ENCODE measurements at regions not wholly inside any gene's neighbourhood (a gene's known extent, or its start where the extent isn't known, plus 50 kb on each side); places are given as distances from the start of the nearest gene placed in this dataset.

DNA sequence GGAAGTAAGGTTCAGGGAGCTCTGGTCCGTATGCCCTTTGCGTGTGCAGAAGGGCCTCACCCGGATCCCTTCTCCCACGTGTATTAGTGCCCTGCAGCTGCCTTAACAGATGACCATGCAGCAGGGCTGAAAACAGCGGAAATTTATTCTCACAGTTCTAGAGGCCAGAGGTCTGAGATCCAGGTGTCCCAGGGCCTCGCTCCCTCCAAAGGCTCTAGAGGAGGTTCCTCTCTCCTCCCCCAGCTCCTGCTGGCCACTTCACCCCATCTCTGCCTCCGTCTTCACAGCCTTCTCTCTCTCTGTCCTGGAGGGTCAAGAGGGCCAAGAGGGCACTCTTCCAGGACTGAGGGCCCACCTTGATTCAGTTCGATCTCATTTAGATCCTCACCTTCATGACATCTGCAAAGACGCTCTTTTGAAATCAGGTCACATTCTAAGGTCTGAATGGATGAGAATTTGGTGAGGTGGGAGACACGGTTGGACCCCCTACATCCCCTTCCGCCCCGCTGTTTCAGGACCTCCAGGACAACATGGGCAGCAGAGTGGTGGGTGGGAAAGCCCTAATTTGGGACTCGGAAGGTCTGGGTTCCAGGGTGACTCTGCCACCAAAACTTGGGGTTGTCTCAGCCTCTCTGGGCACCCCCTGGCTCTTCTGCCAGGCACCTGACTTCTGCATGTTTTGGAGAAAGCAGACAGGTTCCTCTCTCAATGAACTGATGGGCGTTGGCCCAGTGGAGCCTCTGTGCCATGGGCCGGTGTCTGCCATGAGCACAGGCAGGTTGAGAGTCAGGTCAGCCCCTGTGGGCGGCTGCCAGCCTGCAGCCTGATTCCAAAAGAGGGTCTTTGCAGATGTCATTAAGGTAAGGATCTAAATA lies 361.2 kb downstream of the SEC14L1 start:
- no peaks in the 10 kb centered on the region for H3K27me3 ChIP-seq (ENCODE audit: control insufficient read depth, insufficient read depth, low read length)
- Mint-ChIP-seq H3K27ac (peak overlapping the region in 2 of 3 donors; percentile 63 to 64), H3K36me3 (peaks cover 18% of the 10 kb centered on the region), H3K9me3 (no peaks in the 10 kb centered on the region), H3K4me3 (no peak overlapping the region), H3K4me1 (peaks cover 0 to 5% (median 2%) of the 10 kb centered on the region in 4 donors), H3K27me3 (no peaks in the 10 kb centered on the region)
- H3K27ac ChIP-seq (ENCODE audit: insufficient read depth, low read length, poor library complexity, severe bottlenecking), result no peak overlapping the region
- no peak for DNase-seq
- no peak for ATAC-seq (ENCODE audit: low read depth in 2 of 2)
- no peak overlapping the region for H3K4me3 ChIP-seq (ENCODE audit: low read depth, low read length)
- H3K4me1 ChIP-seq (ENCODE audit: control insufficient read depth, insufficient read depth, low read length, poor library complexity, severe bottlenecking), result no peaks in the 10 kb centered on the region
- H3K9me3 ChIP-seq (ENCODE audit: control insufficient read depth in 2 of 2, low read length in 2 of 2), result no peaks in the 10 kb centered on the region
- peaks cover 32% of the 10 kb centered on the region for H3K36me3 ChIP-seq (ENCODE audit: control insufficient read depth, insufficient read depth, low read length)

DNA sequence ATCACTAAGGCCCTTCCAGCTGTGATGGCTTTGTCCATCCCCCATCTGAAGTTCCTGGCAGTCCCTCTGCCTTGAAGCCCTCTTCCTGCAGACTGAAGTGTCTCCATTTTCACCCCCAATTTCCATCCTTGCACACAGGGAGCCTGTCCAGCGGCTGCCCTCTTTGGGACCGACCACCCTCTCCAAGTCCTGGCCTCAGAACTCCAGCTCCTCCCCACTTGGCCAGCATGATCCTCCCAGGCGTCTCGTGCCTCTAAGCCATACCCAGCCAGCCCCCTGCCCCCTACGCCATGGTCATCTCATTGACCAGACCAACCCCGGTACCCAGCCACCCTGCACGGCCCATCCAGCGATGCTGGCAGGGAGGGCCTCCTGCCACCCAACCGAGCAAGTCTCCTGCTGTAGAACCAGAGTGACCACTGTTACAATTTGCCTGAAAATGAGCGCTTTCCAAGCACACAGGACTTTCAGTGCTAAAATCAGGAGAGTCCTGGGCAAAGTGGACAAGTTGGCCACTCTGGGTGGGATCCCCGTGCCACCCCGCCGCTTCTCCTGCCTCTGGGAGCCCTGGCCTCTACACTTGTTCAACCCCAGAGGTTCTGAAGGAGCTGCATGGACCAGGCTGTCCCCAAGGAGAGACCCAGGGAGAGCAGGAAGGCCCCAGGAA lies 362.0 kb downstream of the SEC14L1 start:
- Histone ChIP-seq H3K27me3 (ENCODE audit: control insufficient read depth, insufficient read depth, low read length) (no peaks in the 10 kb centered on the region), H3K9me3 (ENCODE audit: control insufficient read depth in 2 of 2, low read length in 2 of 2) (no peaks in the 10 kb centered on the region), H3K4me1 (ENCODE audit: control insufficient read depth, insufficient read depth, low read length, poor library complexity, severe bottlenecking) (no peaks in the 10 kb centered on the region), H3K36me3 (ENCODE audit: control insufficient read depth, insufficient read depth, low read length) (peaks cover 25% of the 10 kb centered on the region), H3K4me3 (ENCODE audit: low read depth, low read length) (no peak overlapping the region), H3K27ac (ENCODE audit: insufficient read depth, low read length, poor library complexity, severe bottlenecking) (no peak overlapping the region)
- Mint-ChIP-seq H3K27me3 (no peaks in the 10 kb centered on the region), H3K36me3 (peaks cover 18% of the 10 kb centered on the region), H3K27ac (peak overlapping the region in 1 of 3 donors; percentile 64), H3K9me3 (no peaks in the 10 kb centered on the region), H3K4me1 (peaks cover 0 to 5% (median 2%) of the 10 kb centered on the region in 4 donors), H3K4me3 (peak overlapping the region in 1 of 4 donors; percentile 28)
- ATAC-seq (ENCODE audit: low read depth in 2 of 2) (no peak), DNase-seq (no peak)

- H3K4me3 ChIP-seq (ENCODE audit: low read depth, low read length), result no peak overlapping the region
- H3K27ac ChIP-seq (ENCODE audit: insufficient read depth, low read length, poor library complexity, severe bottlenecking), result no peak overlapping the region
- Mint-ChIP-seq H3K27me3 (no peaks in the 10 kb centered on the region), H3K36me3 (peaks cover 18% of the 10 kb centered on the region), H3K4me1 (peaks cover 0 to 5% (median 2%) of the 10 kb centered on the region in 4 donors), H3K27ac (peak overlapping the region in 1 of 3 donors; percentile 56), H3K4me3 (no peak overlapping the region), H3K9me3 (no peaks in the 10 kb centered on the region)
- no peak for ATAC-seq (ENCODE audit: low read depth in 2 of 2)
- no peaks in the 10 kb centered on the region for H3K9me3 ChIP-seq (ENCODE audit: control insufficient read depth in 2 of 2, low read length in 2 of 2)
- peaks cover 21% of the 10 kb centered on the region for H3K36me3 ChIP-seq (ENCODE audit: control insufficient read depth, insufficient read depth, low read length)
- no peaks in the 10 kb centered on the region for H3K27me3 ChIP-seq (ENCODE audit: control insufficient read depth, insufficient read depth, low read length)
- no peaks in the 10 kb centered on the region for H3K4me1 ChIP-seq (ENCODE audit: control insufficient read depth, insufficient read depth, low read length, poor library complexity, severe bottlenecking)
- no peak for DNase-seq
These were observed 362.5 kb downstream of the SEC14L1 start for GRCh38 chr17:77503293-77503655.

DNA sequence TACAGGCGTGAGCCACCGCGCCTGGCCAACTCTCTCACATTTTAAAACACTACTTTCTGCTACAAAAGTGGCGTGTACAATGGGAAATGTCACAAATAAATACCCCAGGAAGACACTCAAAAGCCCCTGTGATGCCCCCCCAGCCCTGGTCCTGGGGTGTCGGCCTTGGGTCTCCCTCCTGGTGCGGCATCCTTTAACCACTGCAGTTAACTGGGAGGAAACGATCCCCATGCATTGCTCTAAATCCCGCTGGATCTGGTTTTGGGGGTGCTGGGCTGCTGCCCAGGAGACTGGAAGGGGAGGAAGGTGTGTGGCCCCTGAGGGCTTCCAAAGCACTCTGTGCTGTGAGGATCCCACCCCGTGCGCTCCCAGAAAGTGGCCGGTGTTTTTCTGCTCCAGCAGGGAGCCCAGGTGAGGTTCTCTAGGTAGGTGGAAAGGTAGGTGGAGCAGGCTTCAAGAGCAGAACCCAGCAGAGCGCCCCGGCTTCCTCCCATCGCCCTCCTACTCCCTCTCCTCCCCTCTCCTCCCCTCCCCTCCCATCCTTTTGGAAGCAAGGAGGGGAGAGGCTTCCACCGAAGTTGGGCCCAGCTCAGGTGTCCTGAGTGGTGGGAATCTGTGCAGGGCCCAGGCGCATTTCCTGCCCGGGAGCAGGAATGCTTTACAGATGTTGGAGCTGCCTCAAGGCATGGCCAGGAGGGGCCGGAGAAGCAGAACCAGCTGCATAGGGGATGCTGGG lies 363.3 kb downstream of the SEC14L1 start:
- no peaks in the 10 kb centered on the region for H3K27me3 Mint-ChIP-seq
- H3K36me3 ChIP-seq (ENCODE audit: control insufficient read depth, insufficient read depth, low read length), result peaks cover 16% of the 10 kb centered on the region
- H3K27me3 ChIP-seq (ENCODE audit: control insufficient read depth, insufficient read depth, low read length), result no peaks in the 10 kb centered on the region
- no peak overlapping the region for H3K4me3 Mint-ChIP-seq
- ATAC-seq (ENCODE audit: low read depth in 2 of 2) (no peak), DNase-seq (no peak)
- H3K4me3 ChIP-seq (ENCODE audit: low read depth, low read length), result no peak overlapping the region
- no peaks in the 10 kb centered on the region for H3K9me3 ChIP-seq (ENCODE audit: control insufficient read depth in 2 of 2, low read length in 2 of 2)
- no peaks in the 10 kb centered on the region for H3K4me1 ChIP-seq (ENCODE audit: control insufficient read depth, insufficient read depth, low read length, poor library complexity, severe bottlenecking)
- H3K36me3 Mint-ChIP-seq, result peaks cover 18% of the 10 kb centered on the region
- H3K9me3 Mint-ChIP-seq, result no peaks in the 10 kb centered on the region
- H3K4me1 Mint-ChIP-seq, result peaks cover 0 to 5% (median 2%) of the 10 kb centered on the region in 4 donors
- H3K27ac ChIP-seq (ENCODE audit: insufficient read depth, low read length, poor library complexity, severe bottlenecking), result no peak overlapping the region
- peak overlapping the region in 1 of 3 donors; percentile 90 for H3K27ac Mint-ChIP-seq

DNA sequence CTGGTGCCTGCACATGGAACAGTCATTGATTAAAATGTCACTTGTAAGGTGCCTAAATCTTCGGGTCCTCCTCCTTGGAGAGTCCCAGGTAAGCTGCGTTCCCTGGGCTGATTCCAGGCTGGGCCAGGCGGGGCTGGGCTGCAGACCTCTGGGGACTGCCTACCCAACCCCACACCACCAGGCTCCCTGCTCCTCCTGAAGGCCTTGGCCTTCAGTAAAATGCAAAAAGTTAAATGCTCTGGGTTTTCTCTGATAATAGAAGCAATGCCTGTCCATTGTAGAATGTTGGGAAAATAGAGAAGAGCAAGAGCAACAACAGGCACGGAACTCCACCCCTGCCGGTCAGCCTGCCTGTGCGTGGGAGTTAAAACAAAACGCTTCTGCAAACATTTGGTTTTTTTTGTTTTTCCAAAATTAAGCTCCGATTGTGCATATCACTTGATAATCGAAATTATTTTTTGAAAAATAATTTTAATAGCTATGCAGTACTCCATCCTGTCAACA lies 363.9 kb downstream of the SEC14L1 start:
- no peaks in the 10 kb centered on the region for H3K27me3 ChIP-seq (ENCODE audit: control insufficient read depth, insufficient read depth, low read length)
- DNase-seq, result no peak
- H3K9me3 ChIP-seq (ENCODE audit: control insufficient read depth in 2 of 2, low read length in 2 of 2), result no peaks in the 10 kb centered on the region
- H3K27ac ChIP-seq (ENCODE audit: insufficient read depth, low read length, poor library complexity, severe bottlenecking), result no peak overlapping the region
- Mint-ChIP-seq H3K27me3 (no peaks in the 10 kb centered on the region), H3K36me3 (peaks cover 12% of the 10 kb centered on the region), H3K27ac (no peak overlapping the region), H3K4me1 (peaks cover 0 to 5% (median 2%) of the 10 kb centered on the region in 4 donors), H3K9me3 (no peaks in the 10 kb centered on the region), H3K4me3 (no peak overlapping the region)
- H3K4me1 ChIP-seq (ENCODE audit: control insufficient read depth, insufficient read depth, low read length, poor library complexity, severe bottlenecking), result no peaks in the 10 kb centered on the region
- H3K4me3 ChIP-seq (ENCODE audit: low read depth, low read length), result no peak overlapping the region
- no peak for ATAC-seq (ENCODE audit: low read depth in 2 of 2)
- H3K36me3 ChIP-seq (ENCODE audit: control insufficient read depth, insufficient read depth, low read length), result peaks cover 11% of the 10 kb centered on the region

DNA sequence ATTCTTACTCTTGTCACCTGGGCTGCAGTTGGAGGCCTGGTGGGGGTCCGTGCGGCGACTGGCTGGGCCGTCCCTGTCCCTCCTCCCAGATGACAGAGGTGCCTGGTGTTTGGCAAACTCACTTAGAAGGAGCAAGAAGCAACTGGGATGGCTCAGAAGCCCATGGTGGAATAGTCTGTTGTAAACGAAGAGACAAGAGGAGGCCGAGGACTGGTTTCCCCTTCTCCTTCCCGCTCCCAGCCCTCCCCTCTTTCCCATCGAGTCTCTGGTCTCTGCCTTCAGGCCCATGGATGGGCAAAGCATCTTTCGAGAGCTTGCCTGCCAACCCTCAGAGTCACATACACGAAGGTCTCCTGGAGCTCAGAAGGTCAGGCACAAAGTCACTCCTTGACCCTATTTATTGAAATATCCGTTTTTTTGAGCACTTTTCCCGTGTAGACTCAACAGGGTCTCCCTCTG lies 364.4 kb downstream of the SEC14L1 start:
- H3K27me3 ChIP-seq (ENCODE audit: control insufficient read depth, insufficient read depth, low read length), result no peaks in the 10 kb centered on the region
- no peaks in the 10 kb centered on the region for H3K4me1 ChIP-seq (ENCODE audit: control insufficient read depth, insufficient read depth, low read length, poor library complexity, severe bottlenecking)
- H3K36me3 ChIP-seq (ENCODE audit: control insufficient read depth, insufficient read depth, low read length), result peaks cover 7% of the 10 kb centered on the region
- peaks cover 0 to 5% (median 2%) of the 10 kb centered on the region in 4 donors for H3K4me1 Mint-ChIP-seq
- H3K4me3 ChIP-seq (ENCODE audit: low read depth, low read length), result no peak overlapping the region
- no peaks in the 10 kb centered on the region for H3K27me3 Mint-ChIP-seq
- H3K27ac ChIP-seq (ENCODE audit: insufficient read depth, low read length, poor library complexity, severe bottlenecking), result no peak overlapping the region
- DNase-seq (no peak), ATAC-seq (ENCODE audit: low read depth in 2 of 2) (no peak)
- H3K36me3 Mint-ChIP-seq, result peaks cover 8% of the 10 kb centered on the region
- peak overlapping the region in 1 of 3 donors; percentile 94 for H3K27ac Mint-ChIP-seq
- H3K4me3 Mint-ChIP-seq, result no peak overlapping the region
- no peaks in the 10 kb centered on the region for H3K9me3 Mint-ChIP-seq
- H3K9me3 ChIP-seq (ENCODE audit: control insufficient read depth in 2 of 2, low read length in 2 of 2), result no peaks in the 10 kb centered on the region

- Histone ChIP-seq H3K4me1 (ENCODE audit: control insufficient read depth, insufficient read depth, low read length, poor library complexity, severe bottlenecking) (no peaks in the 10 kb centered on the region), H3K4me3 (ENCODE audit: low read depth, low read length) (no peak overlapping the region), H3K27me3 (ENCODE audit: control insufficient read depth, insufficient read depth, low read length) (no peaks in the 10 kb centered on the region), H3K36me3 (ENCODE audit: control insufficient read depth, insufficient read depth, low read length) (peaks cover under 1% of the 10 kb centered on the region), H3K9me3 (ENCODE audit: control insufficient read depth in 2 of 2, low read length in 2 of 2) (peaks cover 4 to 5% of the 10 kb centered on the region in 2 experiments), H3K27ac (ENCODE audit: insufficient read depth, low read length, poor library complexity, severe bottlenecking) (no peak overlapping the region)
- Mint-ChIP-seq H3K4me1 (peaks cover 0 to 2% (median 0%) of the 10 kb centered on the region in 4 donors), H3K9me3 (peaks cover 0 to 8% (median 0%) of the 10 kb centered on the region in 7 donors), H3K27ac (no peak overlapping the region), H3K27me3 (no peaks in the 10 kb centered on the region), H3K4me3 (no peak overlapping the region), H3K36me3 (no peaks in the 10 kb centered on the region)
- DNase-seq, result no peak
- ATAC-seq (ENCODE audit: low read depth in 2 of 2), result peak; percentile 6 to 9
These were observed 365.7 kb downstream of the SEC14L1 start for GRCh38 chr17:77506371-77506991.
